Amniotic epithelial cell (primary cell): ENCODE measurements at regions not wholly inside any gene's neighbourhood (a gene's known extent, or its start where the extent isn't known, plus 50 kb on each side); places are given as distances from the start of the nearest gene placed in this dataset.
A peak's percentile ranks its signal among the peaks of the same experiment; 100 is the strongest.
"Not testable (repeated sequence)": the region's sequence is repeated elsewhere in the genome, so short reads cannot be mapped to it uniquely, and the experiment has no call there.

Source experiments
- DNase-seq: peaks from one replicate; pipeline ENCODE4 v3.0.0-alpha.2; 2010; ENCODE audit warnings: low read depth

GRCh38 chrX:143935601-143936000 lies 51.7 kb downstream of the UBE2NL start:
- no peak for DNase-seq

GRCh38 chrX:143940119-143940518 lies 56.2 kb downstream of the UBE2NL start:
- DNase-seq: no peak

- DNase-seq: no peak
Measured at GRCh38 chrX:143945171-143945570, 61.3 kb downstream of the UBE2NL start.

- DNase-seq: no peak
Measured at GRCh38 chrX:143964549-143964948, 80.7 kb downstream of the UBE2NL start.

GRCh38 chrX:143988356-143988755 lies 104.5 kb downstream of the UBE2NL start:
- DNase-seq: no peak

- peak; percentile 9 for DNase-seq
Measured at GRCh38 chrX:143994206-143994605, 110.3 kb downstream of the UBE2NL start.

GRCh38 chrX:143998261-143998660 lies 114.4 kb downstream of the UBE2NL start:
- no peak for DNase-seq

GRCh38 chrX:144006811-144007210 lies 122.9 kb downstream of the UBE2NL start:
- DNase-seq: peak; percentile 75

GRCh38 chrX:144040793-144041192 lies 156.9 kb downstream of the UBE2NL start:
- no peak for DNase-seq

GRCh38 chrX:144042271-144042670 lies 158.4 kb downstream of the UBE2NL start:
- DNase-seq: no peak

GRCh38 chrX:144075432-144075831 lies 191.6 kb downstream of the UBE2NL start:
- no peak for DNase-seq

- DNase-seq: peak; percentile 0
Measured at GRCh38 chrX:144082237-144082636, 198.4 kb downstream of the UBE2NL start.

- not testable (repeated sequence) for DNase-seq
Measured at GRCh38 chrX:144089674-144090073, 205.8 kb downstream of the UBE2NL start.

- DNase-seq: not testable (repeated sequence)
Measured at GRCh38 chrX:144092116-144092515, 208.2 kb downstream of the UBE2NL start.

GRCh38 chrX:144119490-144119889 lies 235.6 kb downstream of the UBE2NL start:
- not testable (repeated sequence) for DNase-seq

- not testable (repeated sequence) for DNase-seq
Measured at GRCh38 chrX:144121566-144121965, 237.7 kb downstream of the UBE2NL start.

GRCh38 chrX:144127570-144128169 lies 243.8 kb downstream of the UBE2NL start:
- DNase-seq: not testable (repeated sequence)

GRCh38 chrX:144129511-144129910 lies 245.6 kb downstream of the UBE2NL start:
- not testable (repeated sequence) for DNase-seq

GRCh38 chrX:144130507-144130906 lies 246.6 kb downstream of the UBE2NL start:
- not testable (repeated sequence) for DNase-seq

- not testable (repeated sequence) for DNase-seq
Measured at GRCh38 chrX:144131080-144131479, 247.2 kb downstream of the UBE2NL start.

- DNase-seq: peak; percentile 5
Measured at GRCh38 chrX:144134448-144135119, 250.7 kb downstream of the UBE2NL start.

- DNase-seq: not testable (repeated sequence)
Measured at GRCh38 chrX:144154474-144154873, 270.6 kb downstream of the UBE2NL start.

- DNase-seq: not testable (repeated sequence)
Measured at GRCh38 chrX:144185197-144185596, 301.3 kb downstream of the UBE2NL start.

- not testable (repeated sequence) for DNase-seq
Measured at GRCh38 chrX:144188489-144188888, 304.6 kb downstream of the UBE2NL start.
